Keratinocyte (primary cell): ENCODE measurements at regions not wholly inside any gene's neighbourhood (a gene's known extent, or its start where the extent isn't known, plus 50 kb on each side); places are given as distances from the start of the nearest gene placed in this dataset.

ENCODE experiments used
- DNase-seq: peaks from one replicate; pipeline ENCODE4 v3.0.0-alpha.2; 2011; ENCODE audit warnings: low read depth, missing footprints, low spot score
- FAIRE-seq: peaks from 2 replicates; lab custom pipeline; 2011; peaks lifted over from hg19 to GRCh38; lab: Jason Lieb, UNC
- H2AFZ ChIP-seq: 2 replicates; pipeline ENCODE4 v1.6.0; 2012; ENCODE audit warnings: low read length, control low read depth, inconsistent platforms; ENCODE audit not compliant: control insufficient read depth
- H3K27ac ChIP-seq: 2 replicates; pipeline ENCODE4 v1.5.1; 2011; ENCODE audit warnings: low read length; ENCODE audit not compliant: control insufficient read depth, insufficient read depth
- H3K27me3 ChIP-seq: 3 replicates; pipeline ENCODE4 v1.6.0; 2011; ENCODE audit warnings: low read length; ENCODE audit not compliant: control insufficient read depth, insufficient read depth; ENCODE audit errors: extremely low read depth
- H3K36me3 ChIP-seq, 2 experiments: 2 replicates in 1 of 2; 3 replicates in 1 of 2; pipeline ENCODE4 v1.5.1; 2011; ENCODE audit warnings: low read length in 2 of 2, mild to moderate bottlenecking in 1 of 2; ENCODE audit not compliant: control insufficient read depth in 2 of 2, insufficient read depth in 2 of 2; ENCODE audit errors: extremely low read depth in 1 of 2
- H3K4me1 ChIP-seq: 3 replicates; pipeline ENCODE4 v1.5.1; 2011; ENCODE audit warnings: low read length; ENCODE audit not compliant: control insufficient read depth, insufficient read depth; ENCODE audit errors: extremely low read depth
- H3K4me2 ChIP-seq: 3 replicates; pipeline ENCODE4 v1.6.0; 2011; ENCODE audit warnings: low read depth, low read length; ENCODE audit not compliant: control insufficient read depth, insufficient read depth; ENCODE audit errors: extremely low read depth
- H3K4me3 ChIP-seq, 3 experiments: fragments of 200-600 bp in 1 of 3; sonication (generic) in 1 of 3; 2 replicates in 2 of 3; 3 replicates in 1 of 3; pipeline ENCODE4 v1.5.1; 2011 to 2016; ENCODE audit warnings: low read length in 3 of 3, mild to moderate bottlenecking in 3 of 3, control low read depth in 2 of 3, inconsistent platforms in 1 of 3, low read depth in 1 of 3, mixed read lengths in 1 of 3, mixed run types in 1 of 3, moderate library complexity in 1 of 3; ENCODE audit not compliant: control insufficient read depth in 2 of 3, insufficient read depth in 2 of 3; ENCODE audit errors: extremely low read depth in 1 of 3
- H3K79me2 ChIP-seq: 2 replicates; pipeline ENCODE4 v1.6.0; 2012; ENCODE audit warnings: low read length; ENCODE audit not compliant: control insufficient read depth, insufficient read depth
- H3K9ac ChIP-seq: 3 replicates; pipeline ENCODE4 v1.6.0; 2011; ENCODE audit warnings: low read length; ENCODE audit not compliant: control insufficient read depth, insufficient read depth; ENCODE audit errors: extremely low read depth
- H3K9me1 ChIP-seq: 3 replicates; pipeline ENCODE4 v1.6.0; 2011; ENCODE audit warnings: low read length; ENCODE audit not compliant: control insufficient read depth, insufficient read depth; ENCODE audit errors: extremely low read depth
- H3K9me3 ChIP-seq: 2 replicates; pipeline ENCODE4 v1.5.1; 2012; ENCODE audit warnings: low read depth, low read length; ENCODE audit not compliant: control insufficient read depth
- H4K20me1 ChIP-seq: 3 replicates; pipeline ENCODE4 v1.6.0; 2011; ENCODE audit warnings: low read length; ENCODE audit not compliant: control insufficient read depth, insufficient read depth; ENCODE audit errors: extremely low read depth
- EZH2 ChIP-seq: IDR thresholded peaks from one replicate; pipeline ENCODE4 v1.6.1; 2012; ENCODE audit warnings: inconsistent platforms, mild to moderate bottlenecking, low read length, moderate library complexity
- dilution Hi-C: fragments of 300-500 bp; cut with MboI; formaldehyde crosslinking; loops from one replicate; pipeline ENCODE4 v1.7.0; 2020; ENCODE audit warnings: low sequenced_read_pairs; ENCODE audit not compliant: extremely low pct_ligation_motif_present
- TF ChIP-seq, protein P1 (sequence below), 3 experiments: IDR thresholded peaks in 1 of 3; conservative IDR thresholded peaks in 1 of 3; optimal IDR thresholded peaks in 1 of 3; 2 replicates in 2 of 3; 3 replicates in 1 of 3; pipeline versions ENCODE3 to v1.5.1; 2011; ENCODE audit warnings: low read length in 3 of 3, mild to moderate bottlenecking in 3 of 3, moderate library complexity in 2 of 3, control low read depth in 1 of 3, inconsistent platforms in 1 of 3; ENCODE audit not compliant: insufficient read depth in 2 of 3; ENCODE audit errors: extremely low read depth in 1 of 3

DNA sequence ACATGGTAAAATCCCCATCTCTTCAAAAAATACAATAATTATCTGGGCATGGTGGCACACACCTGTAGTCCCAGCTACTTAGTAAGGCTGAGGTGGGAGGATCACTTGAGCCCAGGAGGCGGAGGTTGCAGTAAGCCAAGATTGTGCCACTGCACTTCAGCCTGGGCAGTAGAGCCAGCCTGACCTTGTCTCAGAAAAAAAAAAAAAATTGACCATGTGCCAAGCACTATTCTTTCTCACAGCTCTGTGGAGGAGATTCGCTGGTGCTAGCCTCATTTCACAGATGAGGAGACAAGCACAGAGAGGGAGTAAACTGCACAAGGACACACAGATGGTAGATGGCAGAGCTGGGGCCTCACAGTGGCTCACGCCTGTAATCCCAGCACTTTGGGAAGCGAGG lies 131.8 kb upstream of the JARID2 start:
- DNase-seq (no peak), FAIRE-seq (no peak)
- H3K36me3 ChIP-seq: no peaks in the 10 kb centered on the region
- dilution Hi-C loops: no loop called here
- no peak overlapping the region for H2AFZ ChIP-seq
- H3K4me2 ChIP-seq: no peak overlapping the region
- H3K9me3 ChIP-seq: no peaks in the 10 kb centered on the region
- H4K20me1 ChIP-seq: no peaks in the 10 kb centered on the region
- H3K27ac ChIP-seq: no peak overlapping the region
- H3K9me1 ChIP-seq: no peaks in the 10 kb centered on the region
- H3K79me2 ChIP-seq: no peaks in the 10 kb centered on the region
- no peaks in the 10 kb centered on the region for H3K4me1 ChIP-seq
- no peak overlapping the region for H3K4me3 ChIP-seq
- H3K27me3 ChIP-seq: no peaks in the 10 kb centered on the region
- TF ChIP-seq EZH2: no peak
- TF ChIP-seq, protein P1, sequence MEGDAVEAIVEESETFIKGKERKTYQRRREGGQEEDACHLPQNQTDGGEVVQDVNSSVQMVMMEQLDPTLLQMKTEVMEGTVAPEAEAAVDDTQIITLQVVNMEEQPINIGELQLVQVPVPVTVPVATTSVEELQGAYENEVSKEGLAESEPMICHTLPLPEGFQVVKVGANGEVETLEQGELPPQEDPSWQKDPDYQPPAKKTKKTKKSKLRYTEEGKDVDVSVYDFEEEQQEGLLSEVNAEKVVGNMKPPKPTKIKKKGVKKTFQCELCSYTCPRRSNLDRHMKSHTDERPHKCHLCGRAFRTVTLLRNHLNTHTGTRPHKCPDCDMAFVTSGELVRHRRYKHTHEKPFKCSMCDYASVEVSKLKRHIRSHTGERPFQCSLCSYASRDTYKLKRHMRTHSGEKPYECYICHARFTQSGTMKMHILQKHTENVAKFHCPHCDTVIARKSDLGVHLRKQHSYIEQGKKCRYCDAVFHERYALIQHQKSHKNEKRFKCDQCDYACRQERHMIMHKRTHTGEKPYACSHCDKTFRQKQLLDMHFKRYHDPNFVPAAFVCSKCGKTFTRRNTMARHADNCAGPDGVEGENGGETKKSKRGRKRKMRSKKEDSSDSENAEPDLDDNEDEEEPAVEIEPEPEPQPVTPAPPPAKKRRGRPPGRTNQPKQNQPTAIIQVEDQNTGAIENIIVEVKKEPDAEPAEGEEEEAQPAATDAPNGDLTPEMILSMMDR (optimal IDR thresholded peaks at IDR 0.05 in 1 of 3, IDR thresholded peaks at IDR 0.05 in 1 of 3, conservative IDR thresholded peaks at IDR 0.05 in 1 of 3; ENCODE audit: extremely low read depth in 1 of 3, insufficient read depth in 2 of 3, low read length in 3 of 3): no peak
- H3K9ac ChIP-seq: no peak overlapping the region

DNA sequence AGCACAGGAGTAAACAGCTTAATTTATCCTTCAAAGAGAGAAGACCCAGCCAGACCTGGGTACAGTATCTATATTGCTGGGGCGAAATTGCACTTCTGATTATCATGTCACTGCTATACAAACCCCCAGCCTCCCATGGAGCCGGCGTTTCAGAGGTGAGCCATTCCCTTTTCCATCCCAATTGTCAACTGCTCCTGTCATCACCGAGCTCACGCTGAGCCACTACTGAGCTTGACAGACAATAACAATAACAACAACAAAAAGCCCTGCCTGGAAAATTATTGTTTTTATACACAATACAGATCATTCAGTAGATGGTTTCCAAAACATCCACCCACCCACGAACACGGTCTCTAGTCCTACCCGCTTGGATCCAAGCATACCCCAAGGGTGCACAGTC lies 129.0 kb upstream of the JARID2 start:
- Histone ChIP-seq H2AFZ (no peak overlapping the region), H3K9ac (no peak overlapping the region), H3K4me1 (no peaks in the 10 kb centered on the region), H3K4me2 (no peak overlapping the region), H3K9me3 (no peaks in the 10 kb centered on the region), H3K36me3 (no peaks in the 10 kb centered on the region), H3K9me1 (no peaks in the 10 kb centered on the region), H3K4me3 (no peak overlapping the region), H3K27me3 (no peaks in the 10 kb centered on the region), H3K27ac (no peak overlapping the region), H4K20me1 (no peaks in the 10 kb centered on the region), H3K79me2 (no peaks in the 10 kb centered on the region)
- FAIRE-seq (no peak), DNase-seq (no peak)
- TF ChIP-seq, protein P1 (optimal IDR thresholded peaks at IDR 0.05 in 1 of 3, IDR thresholded peaks at IDR 0.05 in 1 of 3, conservative IDR thresholded peaks at IDR 0.05 in 1 of 3; ENCODE audit: extremely low read depth in 1 of 3, insufficient read depth in 2 of 3, low read length in 3 of 3): no peak
- no peak for TF ChIP-seq EZH2
- dilution Hi-C loops: no loop called here
